Bone marrow (tissue), 2 donors: ENCODE measurements at regions not wholly inside any gene's neighbourhood (a gene's known extent, or its start where the extent isn't known, plus 50 kb on each side); places are given as distances from the start of the nearest gene placed in this dataset.

Experiments
- DNase-seq, 2 donors: peaks; one replicate each; lab custom pipeline; 2025; lab: John Stamatoyannopoulos, UW

- DNase-seq, result no peak
Measured at GRCh38 chr2:66962716-66963115, 434.4 kb upstream of the ETAA1 start.

- DNase-seq, result no peak
Measured at GRCh38 chr2:66966631-66967030, 430.5 kb upstream of the ETAA1 start.

- no peak for DNase-seq
Measured at GRCh38 chr2:66968946-66969345, 428.2 kb upstream of the ETAA1 start.

- DNase-seq, result no peak
Measured at GRCh38 chr2:66981074-66981473, 416.1 kb upstream of the ETAA1 start.

- DNase-seq, result no peak
Measured at GRCh38 chr2:66982766-66983165, 414.4 kb upstream of the ETAA1 start.

GRCh38 chr2:66984864-66985263 is 412.3 kb upstream of the ETAA1 start:
- DNase-seq, result no peak

- no peak for DNase-seq
Measured at GRCh38 chr2:66985906-66986305, 411.2 kb upstream of the ETAA1 start.

- no peak for DNase-seq
Measured at GRCh38 chr2:66987733-66988132, 409.4 kb upstream of the ETAA1 start.

GRCh38 chr2:66994654-66995053 is 402.5 kb upstream of the ETAA1 start:
- DNase-seq, result no peak

- no peak for DNase-seq
Measured at GRCh38 chr2:66995636-66996035, 401.5 kb upstream of the ETAA1 start.

- no peak for DNase-seq
Measured at GRCh38 chr2:67002618-67003371, 394.3 kb upstream of the ETAA1 start.

GRCh38 chr2:67006373-67006960 is 390.7 kb upstream of the ETAA1 start:
- no peak for DNase-seq

GRCh38 chr2:67008155-67008554 is 389.0 kb upstream of the ETAA1 start:
- DNase-seq, result no peak

GRCh38 chr2:67012165-67012564 is 385.0 kb upstream of the ETAA1 start:
- no peak for DNase-seq

GRCh38 chr2:67013821-67014220 is 383.3 kb upstream of the ETAA1 start:
- no peak for DNase-seq

GRCh38 chr2:67015681-67016080 is 381.5 kb upstream of the ETAA1 start:
- DNase-seq, result no peak

GRCh38 chr2:67018301-67018700 is 378.8 kb upstream of the ETAA1 start:
- DNase-seq, result no peak

GRCh38 chr2:67032076-67032475 is 365.1 kb upstream of the ETAA1 start:
- no peak for DNase-seq

- no peak for DNase-seq
Measured at GRCh38 chr2:67036444-67036843, 360.7 kb upstream of the ETAA1 start.

GRCh38 chr2:67037655-67038054 is 359.5 kb upstream of the ETAA1 start:
- no peak for DNase-seq

GRCh38 chr2:67038195-67038594 is 358.9 kb upstream of the ETAA1 start:
- DNase-seq, result no peak

GRCh38 chr2:67039058-67039457 is 358.1 kb upstream of the ETAA1 start:
- DNase-seq, result no peak

- no peak for DNase-seq
Measured at GRCh38 chr2:67039517-67040103, 357.5 kb upstream of the ETAA1 start.

GRCh38 chr2:67041051-67041450 is 356.1 kb upstream of the ETAA1 start:
- no peak for DNase-seq
